Endothelial cell of umbilical vein (primary cell): ENCODE measurements at regions not wholly inside any gene's neighbourhood (a gene's known extent, or its start where the extent isn't known, plus 50 kb on each side); places are given as distances from the start of the nearest gene placed in this dataset.

Source experiments
- BruUV-seq: library from RNA; stranded (reverse); fragments of 400-500 nt; replicated peaks from 2 replicates; lab custom pipeline; 2021; lab: Mats Ljungman, UMichigan
- CTCF ChIA-PET: fragments of 300-600, 350-600 bp; sonication (Branson Sonifier 250); formaldehyde crosslinking; loops from one replicate; lab custom pipeline; 2021; ENCODE audit warnings: antibody characterized with exemption, inconsistent platforms; lab: Charles Lee
- POLR2A ChIA-PET: fragments of 300-600, 350-600 bp; sonication (Branson Sonifier 250); formaldehyde crosslinking; loops from one replicate; lab custom pipeline; 2021; ENCODE audit warnings: antibody characterized with exemption, inconsistent platforms; lab: Charles Lee
- DNase-seq: peaks from one replicate; pipeline ENCODE4 v3.0.0-alpha.2; 2011; ENCODE audit warnings: low read depth, low spot score
- FAIRE-seq: peaks from 2 replicates; lab custom pipeline; 2011; peaks lifted over from hg19 to GRCh38; lab: Jason Lieb, UNC
- H2AFZ ChIP-seq: 2 replicates; pipeline ENCODE4 v1.6.0; 2012; ENCODE audit warnings: low read depth, low read length, control low read depth, inconsistent platforms
- H3K27ac ChIP-seq: 2 replicates; pipeline ENCODE4 v1.5.1; 2011; ENCODE audit warnings: low read depth, mild to moderate bottlenecking, control low read depth, low read length, moderate library complexity; ENCODE audit not compliant: insufficient read depth
- H3K27me3 ChIP-seq, 2 experiments: 2 replicates each; pipeline versions ENCODE4 v1.6.0 to v1.6.1; 2011; ENCODE audit warnings: low read length in 2 of 2, mixed read lengths in 1 of 2; ENCODE audit not compliant: control insufficient read depth in 2 of 2, insufficient read depth in 2 of 2
- H3K36me3 ChIP-seq, 2 experiments: 2 replicates in 1 of 2; 3 replicates in 1 of 2; pipeline ENCODE4 v1.5.1; 2011; ENCODE audit warnings: low read length in 2 of 2, mild to moderate bottlenecking in 1 of 2, moderate library complexity in 1 of 2; ENCODE audit not compliant: control insufficient read depth in 2 of 2, insufficient read depth in 2 of 2; ENCODE audit errors: extremely low read depth in 1 of 2
- H3K4me1 ChIP-seq: 3 replicates; pipeline ENCODE4 v1.5.1; 2011; ENCODE audit warnings: mild to moderate bottlenecking, low read length; ENCODE audit not compliant: control insufficient read depth, insufficient read depth; ENCODE audit errors: extremely low read depth
- H3K4me2 ChIP-seq: 2 replicates; pipeline ENCODE4 v1.6.1; 2011; ENCODE audit warnings: low read length, control low read depth, mixed read lengths; ENCODE audit not compliant: insufficient read depth
- H3K4me3 ChIP-seq, 3 experiments: fragments of 200-600 bp in 1 of 3; sonication (generic), shearing (Covaris generic) in 1 of 3; replicated peaks in 1 of 3; 2 replicates each; pipeline ENCODE4 v1.5.1; 2011 to 2016; ENCODE audit warnings: control low read depth in 3 of 3, low read length in 3 of 3, mild to moderate bottlenecking in 2 of 3, inconsistent platforms in 1 of 3, low read depth in 1 of 3, moderate library complexity in 1 of 3; ENCODE audit not compliant: insufficient read depth in 1 of 3
- H3K79me2 ChIP-seq: 2 replicates; pipeline ENCODE4 v1.6.0; 2012; ENCODE audit warnings: low read length, inconsistent platforms; ENCODE audit not compliant: control insufficient read depth, insufficient read depth
- H3K9ac ChIP-seq: replicated peaks from 2 replicates; pipeline ENCODE3; 2011; ENCODE audit warnings: low read length, control low read depth; ENCODE audit not compliant: insufficient read depth; ENCODE audit errors: extremely low read depth
- H3K9me1 ChIP-seq: replicated peaks from 3 replicates; pipeline ENCODE4 v1.6.0; 2011; ENCODE audit warnings: mild to moderate bottlenecking, low read length; ENCODE audit not compliant: control insufficient read depth, insufficient read depth; ENCODE audit errors: extremely low read depth
- H3K9me3 ChIP-seq: replicated peaks from 2 replicates; pipeline ENCODE4 v1.5.1; 2012; ENCODE audit warnings: low read length, inconsistent platforms; ENCODE audit not compliant: control insufficient read depth, insufficient read depth
- H4K20me1 ChIP-seq: replicated peaks from 2 replicates; pipeline ENCODE3; 2011; ENCODE audit warnings: mild to moderate bottlenecking, low read length; ENCODE audit not compliant: control insufficient read depth, insufficient read depth; ENCODE audit errors: extremely low read depth
- CTCF ChIP-seq, 2 donors: IDR thresholded peaks; 1 replicate in 1 of 2; 2 replicates in 1 of 2; pipeline ENCODE4 v1.5.1; 2011; ENCODE audit warnings: low read length in 2 of 2, mild to moderate bottlenecking in 2 of 2, moderate library complexity in 2 of 2, control low read depth in 1 of 2, inconsistent platforms in 1 of 2, low read depth in 1 of 2; ENCODE audit not compliant: insufficient read depth in 1 of 2; ENCODE audit errors: extremely low read depth in 1 of 2
- EZH2 ChIP-seq: IDR thresholded peaks from 2 replicates; pipeline ENCODE4 v1.6.1; 2012; ENCODE audit warnings: borderline replicate concordance, low read depth, mild to moderate bottlenecking, moderate library complexity, low read length, inconsistent platforms; ENCODE audit not compliant: severe bottlenecking
- FOS ChIP-seq: IDR thresholded peaks from 2 replicates; pipeline ENCODE4 v1.6.1; 2011; ENCODE audit warnings: mild to moderate bottlenecking, low read length, moderate library complexity, borderline replicate concordance; ENCODE audit not compliant: insufficient read depth
- GATA2 ChIP-seq: IDR thresholded peaks from 2 replicates; pipeline ENCODE4 v1.7.0; 2011; ENCODE audit warnings: low read depth, mild to moderate bottlenecking, moderate library complexity, mixed read lengths, low read length; ENCODE audit not compliant: insufficient read length, insufficient read depth
- JUN ChIP-seq: IDR thresholded peaks from 2 replicates; pipeline ENCODE4 v1.6.1; 2011; ENCODE audit warnings: borderline replicate concordance, low read depth; ENCODE audit not compliant: insufficient read length, insufficient read depth
- MAX ChIP-seq: IDR thresholded peaks from 2 replicates; pipeline ENCODE4 v1.6.1; 2011; ENCODE audit not compliant: insufficient read depth, insufficient read length
- POLR2A ChIP-seq: IDR thresholded peaks from 2 replicates; pipeline ENCODE4 v1.6.1; 2012; ENCODE audit warnings: low read depth, mild to moderate bottlenecking, control low read depth, low read length
- POLR2AphosphoS5 ChIP-seq: IDR thresholded peaks from 2 replicates; pipeline ENCODE4 v1.6.1; 2012; ENCODE audit warnings: low read depth, mild to moderate bottlenecking, control low read depth, low read length, moderate library complexity; ENCODE audit not compliant: insufficient read depth
- dilution Hi-C: fragments of 300-500 bp; cut with MboI; formaldehyde crosslinking; loops from one replicate; pipeline ENCODE4 v1.15.0; 2019; ENCODE audit warnings: low sequenced_read_pairs; ENCODE audit not compliant: extremely low pct_ligation_motif_present
- intact Hi-C: fragments of 100-400 bp; cut with micrococcal nuclease; formaldehyde crosslinking; loops from one replicate; pipeline ENCODE4 v1.10.0; 2022

GRCh38 chr3:88219138-88219792 is 69.5 kb downstream of the C3orf38 start:
- H3K36me3 ChIP-seq: no peaks in the 10 kb centered on the region
- POLR2A ChIA-PET: no interaction called here
- dilution Hi-C loops: no loop called here
- CTCF ChIA-PET: no interaction called here
- H3K9me3 ChIP-seq: no peaks in the 10 kb centered on the region
- H3K4me2 ChIP-seq: no peak overlapping the region
- no peak overlapping the region for H3K9ac ChIP-seq
- no peak overlapping the region for H3K4me3 ChIP-seq
- no peaks in the 10 kb centered on the region for H3K4me1 ChIP-seq
- no peaks in the 10 kb centered on the region for H3K27me3 ChIP-seq
- DNase-seq: peak; percentile 3
- H2AFZ ChIP-seq: no peak overlapping the region
- intact Hi-C loops: no loop called here
- no peak overlapping the region for H3K27ac ChIP-seq
- no TSS peak for BruUV-seq
- no peaks in the 10 kb centered on the region for H3K79me2 ChIP-seq
- no peaks in the 10 kb centered on the region for H3K9me1 ChIP-seq
- no peaks in the 10 kb centered on the region for H4K20me1 ChIP-seq
- TF ChIP-seq CTCF (IDR thresholded peaks at IDR 0.05; ENCODE audit: extremely low read depth in 1 of 2, insufficient read depth in 1 of 2, low read depth in 1 of 2, low read length in 2 of 2) (peak in 1 of 2 donors; percentile 15), MAX (no peak)
- FAIRE-seq: peak; percentile 55

GRCh38 chr3:88220126-88220525 is 70.4 kb downstream of the C3orf38 start:
- Histone ChIP-seq H3K9me3 (no peaks in the 10 kb centered on the region), H3K9ac (no peak overlapping the region), H3K4me2 (no peak overlapping the region), H3K36me3 (no peaks in the 10 kb centered on the region), H3K27ac (no peak overlapping the region), H3K79me2 (no peaks in the 10 kb centered on the region), H3K27me3 (no peaks in the 10 kb centered on the region), H4K20me1 (no peaks in the 10 kb centered on the region), H3K4me3 (no peak overlapping the region), H3K4me1 (no peaks in the 10 kb centered on the region), H3K9me1 (no peaks in the 10 kb centered on the region), H2AFZ (no peak overlapping the region)
- dilution Hi-C loops (no loop called here), intact Hi-C loops (no loop called here)
- FAIRE-seq (no peak), DNase-seq (no peak)
- TF ChIP-seq FOS (no peak), JUN (no peak), POLR2A (no peak), GATA2 (no peak), POLR2AphosphoS5 (no peak), CTCF (IDR thresholded peaks at IDR 0.05; ENCODE audit: extremely low read depth in 1 of 2, insufficient read depth in 1 of 2, low read depth in 1 of 2, low read length in 2 of 2) (no peak), EZH2 (no peak)
- ChIA-PET POLR2A (no interaction called here), CTCF (no interaction called here)
- BruUV-seq: no TSS peak
